Kidney (tissue), 13 donors: ENCODE measurements at regions not wholly inside any gene's neighbourhood (a gene's known extent, or its start where the extent isn't known, plus 50 kb on each side); places are given as distances from the start of the nearest gene placed in this dataset.

Source experiments
- DNase-seq, 5 donors: peaks; one replicate each; pipeline ENCODE4 v3.0.0-alpha.2; 2013 to 2020
- FAIRE-seq: peaks from 2 replicates; lab custom pipeline; 2012; peaks lifted over from hg19 to GRCh38; lab: Jason Lieb, UNC
- H3K27ac ChIP-seq, 2 donors: one replicate each; pipeline ENCODE4 v1.7.0; 2013; ENCODE audit warnings: low read depth in 2 of 2, low read length in 2 of 2, inconsistent platforms in 1 of 2
- H3K27me3 ChIP-seq: one replicate; pipeline ENCODE4 v1.7.1; 2013; ENCODE audit warnings: low read length, inconsistent platforms; ENCODE audit not compliant: control insufficient read depth, insufficient read depth
- H3K36me3 ChIP-seq, 3 donors: one replicate each; pipeline versions ENCODE4 v1.7.0 to v1.7.1; 2013; ENCODE audit warnings: low read length in 3 of 3, control low read depth in 1 of 3, inconsistent platforms in 1 of 3; ENCODE audit not compliant: insufficient read depth in 3 of 3, control insufficient read depth in 2 of 3
- H3K4me1 ChIP-seq, 3 donors: one replicate each; pipeline versions ENCODE4 v1.7.0 to v1.7.1; 2013; ENCODE audit warnings: low read length in 3 of 3, inconsistent platforms in 1 of 3, low read depth in 1 of 3; ENCODE audit not compliant: control insufficient read depth in 2 of 3, insufficient read depth in 2 of 3
- H3K4me3 ChIP-seq, 3 donors: one replicate each; pipeline versions ENCODE4 v1.7.0 to v1.8.1; 2013; ENCODE audit warnings: low read length in 3 of 3, control low read depth in 1 of 3, inconsistent platforms in 1 of 3
- H3K9ac ChIP-seq, 3 donors: one replicate each; pipeline versions ENCODE4 v1.7.0 to v1.7.1; 2013; ENCODE audit warnings: low read length in 3 of 3, control low read depth in 1 of 3, inconsistent platforms in 1 of 3
- H3K9me3 ChIP-seq, 3 donors: one replicate each; pipeline versions ENCODE4 v1.7.0 to v1.7.1; 2013; ENCODE audit warnings: low read length in 3 of 3, control low read depth in 1 of 3, inconsistent platforms in 1 of 3; ENCODE audit not compliant: control insufficient read depth in 2 of 3, insufficient read depth in 1 of 3
- intact Hi-C: fragments of 100-400 bp; cut with DNase I; formaldehyde crosslinking; loops from one replicate; pipeline ENCODE4 v1.11.1; 2022
- TF ChIP-seq, protein P1 (sequence below): IDR thresholded peaks from 3 replicates; pipeline ENCODE4 v1.5.1; 2012; ENCODE audit warnings: mild to moderate bottlenecking, moderate library complexity, borderline replicate concordance; ENCODE audit not compliant: insufficient read depth; ENCODE audit errors: extremely low read depth
- donor health status: control.
- donor health status: control.
- donor health status: control.
- donor health status: control.
- donor health status: control.
- donor health status: DM: yes; HTN: yes; CAD: no.
- donor health status: Normal renal cell carcinoma (clear cell type).

DNA sequence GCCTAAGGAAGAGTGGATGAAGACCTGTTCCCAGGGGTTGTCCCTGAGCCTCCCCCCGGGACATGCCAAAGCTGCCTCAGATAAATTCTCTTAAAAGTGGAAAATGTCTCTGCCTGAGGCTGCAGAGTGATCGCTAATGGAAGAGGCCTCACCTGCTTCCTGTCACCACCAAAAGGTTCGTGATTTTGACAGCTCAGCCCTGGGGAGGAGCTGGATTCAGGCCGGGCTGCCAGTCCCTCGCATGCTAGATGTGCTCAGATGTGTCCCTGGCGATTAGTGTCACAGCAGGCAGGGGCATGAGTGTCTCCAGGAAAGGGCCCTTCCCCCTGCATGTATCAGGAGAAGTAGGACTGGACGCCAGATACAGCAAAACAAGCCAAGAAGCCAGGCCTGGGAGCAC lies 626.5 kb downstream of the UQCRFS1 start:
- DNase-seq (peak in 1 of 5 donors; percentile 47), FAIRE-seq (no peak)
- H3K27ac ChIP-seq: no peak overlapping the region
- H3K9ac ChIP-seq: no peak overlapping the region
- no peak overlapping the region for H3K4me3 ChIP-seq
- intact Hi-C loops: no loop called here
- no peaks in the 10 kb centered on the region for H3K4me1 ChIP-seq
- H3K9me3 ChIP-seq: no peaks in the 10 kb centered on the region
- no peaks in the 10 kb centered on the region for H3K27me3 ChIP-seq
- no peaks in the 10 kb centered on the region for H3K36me3 ChIP-seq
- TF ChIP-seq, protein P1, sequence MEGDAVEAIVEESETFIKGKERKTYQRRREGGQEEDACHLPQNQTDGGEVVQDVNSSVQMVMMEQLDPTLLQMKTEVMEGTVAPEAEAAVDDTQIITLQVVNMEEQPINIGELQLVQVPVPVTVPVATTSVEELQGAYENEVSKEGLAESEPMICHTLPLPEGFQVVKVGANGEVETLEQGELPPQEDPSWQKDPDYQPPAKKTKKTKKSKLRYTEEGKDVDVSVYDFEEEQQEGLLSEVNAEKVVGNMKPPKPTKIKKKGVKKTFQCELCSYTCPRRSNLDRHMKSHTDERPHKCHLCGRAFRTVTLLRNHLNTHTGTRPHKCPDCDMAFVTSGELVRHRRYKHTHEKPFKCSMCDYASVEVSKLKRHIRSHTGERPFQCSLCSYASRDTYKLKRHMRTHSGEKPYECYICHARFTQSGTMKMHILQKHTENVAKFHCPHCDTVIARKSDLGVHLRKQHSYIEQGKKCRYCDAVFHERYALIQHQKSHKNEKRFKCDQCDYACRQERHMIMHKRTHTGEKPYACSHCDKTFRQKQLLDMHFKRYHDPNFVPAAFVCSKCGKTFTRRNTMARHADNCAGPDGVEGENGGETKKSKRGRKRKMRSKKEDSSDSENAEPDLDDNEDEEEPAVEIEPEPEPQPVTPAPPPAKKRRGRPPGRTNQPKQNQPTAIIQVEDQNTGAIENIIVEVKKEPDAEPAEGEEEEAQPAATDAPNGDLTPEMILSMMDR: no peak

DNA sequence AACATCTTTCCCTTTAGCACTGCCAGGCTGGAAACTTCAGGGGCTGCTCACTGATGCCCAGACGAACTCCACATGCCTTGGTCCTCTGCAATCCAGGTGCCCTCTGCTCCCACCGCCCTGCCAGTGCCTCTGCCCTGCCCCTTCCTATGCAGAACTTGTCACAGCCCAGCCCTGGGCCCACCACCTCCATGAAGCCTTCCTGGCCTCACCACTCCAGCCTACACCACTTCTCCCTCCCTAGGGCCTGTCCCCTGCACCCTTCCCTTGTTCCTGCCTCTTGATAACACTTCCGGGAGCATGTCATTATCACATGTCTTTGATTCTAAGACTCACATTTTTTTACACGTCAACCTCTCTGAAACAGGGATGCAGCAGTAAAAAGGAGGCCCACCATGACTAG lies 627.2 kb downstream of the UQCRFS1 start:
- Histone ChIP-seq H3K9me3 (no peaks in the 10 kb centered on the region), H3K27ac (no peak overlapping the region), H3K9ac (no peak overlapping the region), H3K4me1 (no peaks in the 10 kb centered on the region), H3K4me3 (no peak overlapping the region), H3K36me3 (no peaks in the 10 kb centered on the region), H3K27me3 (no peaks in the 10 kb centered on the region)
- TF ChIP-seq, protein P1: no peak
- DNase-seq: no peak
- no peak for FAIRE-seq
- intact Hi-C loops: no loop called here

DNA sequence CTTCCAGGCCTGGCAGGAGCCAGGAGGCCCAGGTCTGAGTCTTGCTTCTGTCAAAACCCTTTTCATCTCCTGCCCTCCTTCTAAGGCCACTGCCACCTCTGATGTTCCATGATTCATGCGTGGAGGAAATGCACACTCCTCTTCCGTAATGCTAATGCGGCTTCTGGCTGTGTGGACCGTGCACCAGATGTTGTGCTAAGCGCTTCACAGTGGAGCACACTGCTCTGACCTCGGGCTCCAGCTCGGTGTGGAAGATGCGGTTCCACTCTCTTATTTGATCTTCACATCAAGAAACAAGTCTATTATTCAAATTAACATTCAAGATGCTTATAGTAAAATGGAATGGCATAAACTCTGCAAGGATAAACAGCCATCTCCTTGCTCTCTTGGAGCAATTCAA lies 629.2 kb downstream of the UQCRFS1 start:
- H3K27ac ChIP-seq: no peak overlapping the region
- DNase-seq: no peak
- TF ChIP-seq, protein P1: no peak
- no peak overlapping the region for H3K9ac ChIP-seq
- H3K4me3 ChIP-seq: no peak overlapping the region
- H3K36me3 ChIP-seq: no peaks in the 10 kb centered on the region
- FAIRE-seq: no peak
- intact Hi-C loops: no loop called here
- H3K27me3 ChIP-seq: no peaks in the 10 kb centered on the region
- no peaks in the 10 kb centered on the region for H3K9me3 ChIP-seq
- no peaks in the 10 kb centered on the region for H3K4me1 ChIP-seq

DNA sequence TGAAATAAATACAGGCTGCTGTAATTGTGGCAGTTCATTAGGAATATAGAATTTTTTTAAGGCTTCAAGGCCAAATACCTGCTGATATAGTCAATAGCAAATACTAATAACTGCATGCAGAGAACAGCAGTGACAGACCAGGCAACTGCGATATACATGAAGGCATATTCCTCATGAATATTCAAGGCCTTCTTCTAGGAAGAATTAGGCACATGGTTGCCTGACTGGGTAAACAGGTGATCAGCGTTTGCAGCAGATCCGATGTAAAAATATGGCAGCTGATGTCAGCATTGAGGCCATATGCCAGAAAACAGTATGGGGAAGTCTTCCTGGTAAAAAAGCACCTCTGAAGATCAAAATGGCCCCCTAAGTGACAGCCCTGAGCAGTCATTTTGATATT lies 629.7 kb downstream of the UQCRFS1 start:
- Histone ChIP-seq H3K27me3 (no peaks in the 10 kb centered on the region), H3K36me3 (no peaks in the 10 kb centered on the region), H3K27ac (no peak overlapping the region), H3K9ac (no peak overlapping the region), H3K4me3 (no peak overlapping the region), H3K9me3 (no peaks in the 10 kb centered on the region), H3K4me1 (no peaks in the 10 kb centered on the region)
- DNase-seq (no peak), FAIRE-seq (no peak)
- TF ChIP-seq, protein P1: no peak
- intact Hi-C loops: no loop called here
